A549 (cell line): ENCODE measurements at regions not wholly inside any gene's neighbourhood (a gene's known extent, or its start where the extent isn't known, plus 50 kb on each side); places are given as distances from the start of the nearest gene placed in this dataset.

Experiments
- ATAC-seq, 2 experiments: fragments of 200-7000 bp in 1 of 2; fragments of >200 bp in 1 of 2; cut with Nextera tagmentation in 1 of 2; cut with Tn5 transposase in 1 of 2; 3 replicates each; pipeline versions ENCODE4 v1.8.0 to v1.9.1; 2018 to 2020; ENCODE audit warnings: mild to moderate bottlenecking in 1 of 2, moderate library complexity in 1 of 2
- CTCF ChIA-PET: fragments of 300-600 bp; sonication (Branson Sonifier 250); formaldehyde crosslinking; extraction: SDS; loops from one replicate; lab custom pipeline; 2021; ENCODE audit warnings: antibody characterized with exemption, inconsistent platforms; lab: Yijun Ruan, JAX
- POLR2A ChIA-PET: fragments of 350-600 bp; formaldehyde crosslinking; extraction: SDS; loops from one replicate; lab custom pipeline; 2021; ENCODE audit warnings: antibody characterized with exemption, inconsistent platforms; lab: Yijun Ruan, JAX
- DNase-seq, 2 experiments: peaks; one replicate each; pipeline versions ENCODE4 v3.0.0 to v3.0.0-alpha.2; 2011 to 2016; ENCODE audit warnings: low read depth in 1 of 2, low spot score in 1 of 2
- FAIRE-seq: peaks from 2 replicates; lab custom pipeline; 2011; peaks lifted over from hg19 to GRCh38; lab: Jason Lieb, UNC
- H3K27ac ChIP-seq, 2 experiments: fragments of >200 bp; sonication (Bioruptor Twin); formaldehyde crosslinking; 3 replicates each; pipeline ENCODE4 v1.5.1; 2016 to 2017
- H3K4me1 ChIP-seq: fragments of >200 bp; sonication (Bioruptor Twin); formaldehyde crosslinking; 3 replicates; pipeline ENCODE4 v1.6.1; 2016
- H3K4me2 ChIP-seq: fragments of >200 bp; sonication (Bioruptor Twin); formaldehyde crosslinking; 3 replicates; pipeline ENCODE4 v1.6.1; 2016
- H3K4me3 ChIP-seq: fragments of >200 bp; sonication (Bioruptor Twin); formaldehyde crosslinking; 3 replicates; pipeline ENCODE4 v1.5.1; 2016
- H3K9me3 ChIP-seq: fragments of >200 bp; sonication (Bioruptor Twin); formaldehyde crosslinking; 3 replicates; pipeline ENCODE4 v1.6.1; 2016
- BHLHE40 ChIP-seq: IDR thresholded peaks from 2 replicates; pipeline ENCODE4 v1.6.1; 2012; ENCODE audit warnings: low read depth, low read length, inconsistent platforms
- CEBPB ChIP-seq, 2 experiments: fragments of >200 bp in 1 of 2; sonication (Bioruptor Twin) in 1 of 2; formaldehyde crosslinking in 1 of 2; IDR thresholded peaks; 2 replicates each; pipeline ENCODE4 v1.6.1; 2012 to 2016
- CHD2 ChIP-seq: fragments of 150-350 bp; IDR thresholded peaks from 2 replicates; pipeline ENCODE4 v1.6.1; 2014; ENCODE audit warnings: low read length; ENCODE audit not compliant: partially characterized antibody
- EHF ChIP-seq: fragments of 250-450 bp; sonication (Bioruptor Pico); IDR thresholded peaks from 2 replicates; pipeline ENCODE4 v1.5.0; 2020; ENCODE audit warnings: mild to moderate bottlenecking
- EHMT2 ChIP-seq: fragments of 200-600 bp; sonication (generic); IDR thresholded peaks from 2 replicates; pipeline ENCODE4 v1.6.1; 2016; ENCODE audit warnings: antibody characterized with exemption, low read depth, mild to moderate bottlenecking, moderate library complexity
- EP300 ChIP-seq, 2 experiments: fragments of >200 bp; sonication (Bioruptor Twin); formaldehyde crosslinking; IDR thresholded peaks; 2 replicates in 1 of 2; 3 replicates in 1 of 2; pipeline ENCODE4 v1.6.1; 2016 to 2017
- FOSL2 ChIP-seq, 2 experiments: fragments of 450-650 bp in 1 of 2; fragments of >200 bp in 1 of 2; sonication (Bioruptor Twin) in 1 of 2; formaldehyde crosslinking; IDR thresholded peaks; 2 replicates each; pipeline versions ENCODE4 v1.5.0 to v1.6.1; 2016 to 2020; ENCODE audit warnings: mild to moderate bottlenecking in 1 of 2, moderate library complexity in 1 of 2
- GATA3 ChIP-seq: IDR thresholded peaks from 2 replicates; pipeline ENCODE4 v1.6.1; 2012; ENCODE audit warnings: borderline replicate concordance
- HDAC2 ChIP-seq: fragments of 200-600 bp; sonication (generic); IDR thresholded peaks from 2 replicates; pipeline ENCODE4 v1.6.1; 2016
- HOXA7 ChIP-seq: fragments of 250-450 bp; sonication (Bioruptor Pico); IDR thresholded peaks from 2 replicates; pipeline ENCODE4 v1.5.0; 2020; ENCODE audit warnings: mild to moderate bottlenecking, moderate library complexity
- MAZ ChIP-seq: fragments of 150-350 bp; IDR thresholded peaks from 2 replicates; pipeline ENCODE4 v1.6.1; 2014; ENCODE audit warnings: antibody characterized with exemption, low read depth, low read length, borderline replicate concordance
- MYC ChIP-seq: IDR thresholded peaks from 2 replicates; pipeline ENCODE4 v1.6.1; 2012; ENCODE audit warnings: mild to moderate bottlenecking, inconsistent platforms, low read length, improper control_type of control experiment, borderline replicate concordance
- NFE2L2 ChIP-seq: fragments of 150-350 bp; conservative IDR thresholded peaks from 2 replicates; pipeline ENCODE4 v1.6.1; 2014; ENCODE audit warnings: low read length
- POLR2A ChIP-seq: IDR thresholded peaks from 2 replicates; pipeline ENCODE4 v1.6.1; 2012; ENCODE audit warnings: mild to moderate bottlenecking, low read length
- POLR2AphosphoS2 ChIP-seq: conservative IDR thresholded peaks from 2 replicates; pipeline ENCODE4 v1.6.1; 2012; ENCODE audit warnings: low read length, improper control_type of control experiment, inconsistent platforms
- RARB ChIP-seq: fragments of 250-450 bp; sonication (Bioruptor Pico); IDR thresholded peaks from 2 replicates; pipeline ENCODE4 v1.8.0; 2021; ENCODE audit warnings: mild to moderate bottlenecking, moderate library complexity
- RCOR1 ChIP-seq: fragments of 150-350 bp; IDR thresholded peaks from 2 replicates; pipeline ENCODE4 v1.6.1; 2014; ENCODE audit warnings: antibody characterized with exemption, low read length, low read depth
- RFX5 ChIP-seq: fragments of 450-650 bp; IDR thresholded peaks from 2 replicates; pipeline ENCODE4 v1.7.1; 2014; ENCODE audit warnings: antibody characterized with exemption, mild to moderate bottlenecking, moderate library complexity
- RNF2 ChIP-seq: fragments of 200-600 bp; sonication (generic); IDR thresholded peaks from 2 replicates; pipeline ENCODE4 v1.6.1; 2016; ENCODE audit warnings: low read depth, mild to moderate bottlenecking, antibody characterized with exemption, moderate library complexity, borderline replicate concordance
- TFCP2L1 ChIP-seq: fragments of 250-450 bp; sonication (Bioruptor Pico); IDR thresholded peaks from 2 replicates; pipeline ENCODE4 v1.5.0; 2021; ENCODE audit warnings: mild to moderate bottlenecking
- TP53 ChIP-seq: fragments of 250-450 bp; sonication (Bioruptor Pico); IDR thresholded peaks from 2 replicates; pipeline ENCODE4 v1.5.0; 2021; ENCODE audit warnings: mild to moderate bottlenecking, moderate library complexity
- ZNF302 ChIP-seq: fragments of 250-450 bp; sonication (Bioruptor Pico); IDR thresholded peaks from 2 replicates; pipeline ENCODE4 v1.9.0; 2021; ENCODE audit warnings: inconsistent platforms, mild to moderate bottlenecking, moderate library complexity
- ZSCAN20 ChIP-seq: fragments of 250-450 bp; sonication (Bioruptor Pico); IDR thresholded peaks from 2 replicates; pipeline ENCODE4 v1.8.0; 2022; ENCODE audit warnings: mild to moderate bottlenecking, moderate library complexity
- WGBS: methylation state at CpG from one replicate; pipeline ENCODE4 v1.1.6; 2017; ENCODE audit errors: missing lambda C conversion rate; 5-methylcytosine and 5-hydroxymethylcytosine counted together
- TF ChIP-seq, protein P1 (sequence below): fragments of 150-350 bp; IDR thresholded peaks from 2 replicates; pipeline ENCODE4 v1.6.1; 2014; ENCODE audit warnings: low read depth, mild to moderate bottlenecking, low read length
- TF ChIP-seq, protein P2 (sequence below): fragments of >200 bp; sonication (Bioruptor Twin); formaldehyde crosslinking; IDR thresholded peaks from 3 replicates; pipeline ENCODE4 v1.6.1; 2016
- TF ChIP-seq, protein P3 (sequence below): fragments of 200-600 bp; sonication (generic); IDR thresholded peaks from 2 replicates; pipeline ENCODE4 v1.6.1; 2016; ENCODE audit warnings: antibody characterized with exemption, mild to moderate bottlenecking, moderate library complexity
- TF ChIP-seq, protein P4 (sequence below): IDR thresholded peaks from 2 replicates; pipeline ENCODE4 v1.6.1; 2012

DNA sequence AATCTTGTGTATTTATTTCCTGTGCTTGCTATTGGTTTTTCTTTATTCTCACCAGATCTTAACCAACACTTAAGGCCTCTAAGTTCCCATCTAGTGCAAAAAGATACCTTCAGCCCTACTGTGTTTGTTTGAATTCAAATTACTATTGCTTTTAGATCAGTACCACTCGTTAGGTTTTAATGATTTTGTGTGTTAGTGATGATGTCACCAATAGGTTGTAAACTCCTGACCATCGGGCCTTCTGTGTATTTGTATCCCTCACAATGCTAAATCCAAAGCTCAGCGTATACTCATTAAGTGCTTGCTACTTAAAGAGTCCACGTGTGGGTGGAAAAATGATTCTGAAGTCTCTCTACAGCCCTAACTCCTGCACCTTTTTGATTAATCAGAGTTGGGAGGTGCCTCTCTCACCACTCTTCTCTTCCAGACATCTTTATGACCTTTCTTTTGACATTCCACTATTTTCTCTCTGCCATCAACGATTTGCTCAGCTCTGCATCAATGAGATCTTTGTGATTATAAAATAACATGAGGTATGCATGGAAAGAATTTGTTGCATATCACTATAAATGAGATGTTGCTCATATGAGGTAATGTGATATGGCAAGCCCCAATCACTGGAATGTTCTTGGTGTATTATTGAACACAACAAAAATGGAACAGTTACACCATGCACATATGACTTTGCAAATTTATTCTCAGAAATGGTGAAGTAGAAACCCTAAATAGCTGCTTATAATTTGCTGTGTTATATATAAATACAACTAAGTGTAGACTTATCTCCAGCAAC is 55.1 kb upstream of the LAMA2 start:
- 13% methylated on average over 5 of the region's 5 CpGs for WGBS
- ChIA-PET CTCF (interaction anchor here (1.2 kb wide), 1 partner anchor 20 kb away, joined by 4 read pairs; no protein-coding TSS in a partner anchor), POLR2A (no interaction called here)
- no peak overlapping the region for H3K4me2 ChIP-seq
- TF ChIP-seq, protein P1, sequence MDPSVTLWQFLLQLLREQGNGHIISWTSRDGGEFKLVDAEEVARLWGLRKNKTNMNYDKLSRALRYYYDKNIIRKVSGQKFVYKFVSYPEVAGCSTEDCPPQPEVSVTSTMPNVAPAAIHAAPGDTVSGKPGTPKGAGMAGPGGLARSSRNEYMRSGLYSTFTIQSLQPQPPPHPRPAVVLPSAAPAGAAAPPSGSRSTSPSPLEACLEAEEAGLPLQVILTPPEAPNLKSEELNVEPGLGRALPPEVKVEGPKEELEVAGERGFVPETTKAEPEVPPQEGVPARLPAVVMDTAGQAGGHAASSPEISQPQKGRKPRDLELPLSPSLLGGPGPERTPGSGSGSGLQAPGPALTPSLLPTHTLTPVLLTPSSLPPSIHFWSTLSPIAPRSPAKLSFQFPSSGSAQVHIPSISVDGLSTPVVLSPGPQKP: no peak
- TF ChIP-seq HOXA7 (CRISPR knock-in tag) (no peak), RCOR1 (no peak), MAZ (no peak), EHF (no peak), BHLHE40 (no peak), RNF2 (no peak), HDAC2 (no peak), ZNF302 (CRISPR knock-in tag) (no peak), NFE2L2 (no peak), TP53 (CRISPR knock-in tag) (no peak), CEBPB (IDR thresholded peaks at IDR 0.05) (no peak), MYC (no peak), RARB (no peak), POLR2AphosphoS2 (no peak), ZSCAN20 (CRISPR knock-in tag) (no peak), POLR2A (no peak)
- TF ChIP-seq, protein P2, sequence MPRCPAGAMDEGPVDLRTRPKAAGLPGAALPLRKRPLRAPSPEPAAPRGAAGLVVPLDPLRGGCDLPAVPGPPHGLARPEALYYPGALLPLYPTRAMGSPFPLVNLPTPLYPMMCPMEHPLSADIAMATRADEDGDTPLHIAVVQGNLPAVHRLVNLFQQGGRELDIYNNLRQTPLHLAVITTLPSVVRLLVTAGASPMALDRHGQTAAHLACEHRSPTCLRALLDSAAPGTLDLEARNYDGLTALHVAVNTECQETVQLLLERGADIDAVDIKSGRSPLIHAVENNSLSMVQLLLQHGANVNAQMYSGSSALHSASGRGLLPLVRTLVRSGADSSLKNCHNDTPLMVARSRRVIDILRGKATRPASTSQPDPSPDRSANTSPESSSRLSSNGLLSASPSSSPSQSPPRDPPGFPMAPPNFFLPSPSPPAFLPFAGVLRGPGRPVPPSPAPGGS: no peak
- TF ChIP-seq, protein P3, sequence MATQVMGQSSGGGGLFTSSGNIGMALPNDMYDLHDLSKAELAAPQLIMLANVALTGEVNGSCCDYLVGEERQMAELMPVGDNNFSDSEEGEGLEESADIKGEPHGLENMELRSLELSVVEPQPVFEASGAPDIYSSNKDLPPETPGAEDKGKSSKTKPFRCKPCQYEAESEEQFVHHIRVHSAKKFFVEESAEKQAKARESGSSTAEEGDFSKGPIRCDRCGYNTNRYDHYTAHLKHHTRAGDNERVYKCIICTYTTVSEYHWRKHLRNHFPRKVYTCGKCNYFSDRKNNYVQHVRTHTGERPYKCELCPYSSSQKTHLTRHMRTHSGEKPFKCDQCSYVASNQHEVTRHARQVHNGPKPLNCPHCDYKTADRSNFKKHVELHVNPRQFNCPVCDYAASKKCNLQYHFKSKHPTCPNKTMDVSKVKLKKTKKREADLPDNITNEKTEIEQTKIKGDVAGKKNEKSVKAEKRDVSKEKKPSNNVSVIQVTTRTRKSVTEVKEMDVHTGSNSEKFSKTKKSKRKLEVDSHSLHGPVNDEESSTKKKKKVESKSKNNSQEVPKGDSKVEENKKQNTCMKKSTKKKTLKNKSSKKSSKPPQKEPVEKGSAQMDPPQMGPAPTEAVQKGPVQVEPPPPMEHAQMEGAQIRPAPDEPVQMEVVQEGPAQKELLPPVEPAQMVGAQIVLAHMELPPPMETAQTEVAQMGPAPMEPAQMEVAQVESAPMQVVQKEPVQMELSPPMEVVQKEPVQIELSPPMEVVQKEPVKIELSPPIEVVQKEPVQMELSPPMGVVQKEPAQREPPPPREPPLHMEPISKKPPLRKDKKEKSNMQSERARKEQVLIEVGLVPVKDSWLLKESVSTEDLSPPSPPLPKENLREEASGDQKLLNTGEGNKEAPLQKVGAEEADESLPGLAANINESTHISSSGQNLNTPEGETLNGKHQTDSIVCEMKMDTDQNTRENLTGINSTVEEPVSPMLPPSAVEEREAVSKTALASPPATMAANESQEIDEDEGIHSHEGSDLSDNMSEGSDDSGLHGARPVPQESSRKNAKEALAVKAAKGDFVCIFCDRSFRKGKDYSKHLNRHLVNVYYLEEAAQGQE: no peak
- TF ChIP-seq, protein P4, sequence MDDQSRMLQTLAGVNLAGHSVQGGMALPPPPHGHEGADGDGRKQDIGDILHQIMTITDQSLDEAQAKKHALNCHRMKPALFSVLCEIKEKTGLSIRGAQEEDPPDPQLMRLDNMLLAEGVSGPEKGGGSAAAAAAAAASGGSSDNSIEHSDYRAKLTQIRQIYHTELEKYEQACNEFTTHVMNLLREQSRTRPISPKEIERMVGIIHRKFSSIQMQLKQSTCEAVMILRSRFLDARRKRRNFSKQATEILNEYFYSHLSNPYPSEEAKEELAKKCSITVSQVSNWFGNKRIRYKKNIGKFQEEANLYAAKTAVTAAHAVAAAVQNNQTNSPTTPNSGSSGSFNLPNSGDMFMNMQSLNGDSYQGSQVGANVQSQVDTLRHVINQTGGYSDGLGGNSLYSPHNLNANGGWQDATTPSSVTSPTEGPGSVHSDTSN: no peak
- FAIRE-seq (no peak), DNase-seq (no peak), ATAC-seq (no peak)
- no peak overlapping the region for H3K4me3 ChIP-seq
- H3K9me3 ChIP-seq: no peaks in the 10 kb centered on the region
- H3K4me1 ChIP-seq: no peaks in the 10 kb centered on the region
- no peak overlapping the region for H3K27ac ChIP-seq

DNA sequence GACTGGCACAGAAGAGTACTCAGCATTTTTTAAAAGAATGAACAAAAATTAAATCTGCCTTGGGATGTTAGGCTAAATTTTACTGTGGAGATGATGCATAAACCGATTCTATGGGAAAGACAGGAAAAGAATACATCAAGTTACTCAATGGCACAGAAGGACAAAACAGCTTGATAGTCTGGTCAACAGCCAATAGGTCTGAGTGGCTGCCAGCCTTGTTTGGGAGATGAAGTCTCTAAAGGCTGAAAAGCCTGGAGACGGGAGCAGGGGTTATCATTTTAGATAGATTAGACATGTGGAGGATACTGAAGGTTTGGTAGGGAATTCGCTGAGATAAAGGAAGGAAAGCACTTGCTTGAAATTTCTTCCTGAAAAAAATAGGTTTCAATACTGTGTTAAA is 56.3 kb upstream of the LAMA2 start:
- Histone ChIP-seq H3K27ac (no peak overlapping the region), H3K4me3 (no peak overlapping the region), H3K9me3 (no peaks in the 10 kb centered on the region), H3K4me1 (no peaks in the 10 kb centered on the region), H3K4me2 (no peak overlapping the region)
- no peak for DNase-seq
- TF ChIP-seq EHMT2: no peak
- no peak for TF ChIP-seq EP300 (IDR thresholded peaks at IDR 0.05)
- TF ChIP-seq CHD2: no peak
- no peak for TF ChIP-seq FOSL2 (IDR thresholded peaks at IDR 0.05)
- no peak for TF ChIP-seq FOSL2 (CRISPR knock-in tag; IDR thresholded peaks at IDR 0.05)
- TF ChIP-seq, protein P4: no peak
- no peak for TF ChIP-seq TFCP2L1 (CRISPR knock-in tag)
- TF ChIP-seq GATA3: no peak
- no peak for TF ChIP-seq RFX5
- ChIA-PET POLR2A (no interaction called here), CTCF (no interaction called here)
- FAIRE-seq: no peak
- WGBS: 4% methylated on average over 3 of the region's 3 CpGs
- no peak for ATAC-seq
